ENCODE measurements at regions not wholly inside any gene's neighbourhood (a gene's known extent, or its start where the extent isn't known, plus 50 kb on each side); places are given as distances from the start of the nearest gene placed in this dataset.

GRCh38 chr10:3337741-3338140 lies 165.2 kb upstream of the PITRM1 start:
- TF ChIP-seq CTCF (conservative IDR thresholded peaks at IDR 0.05; ENCODE audit: low read length) (no peak), EZH2phosphoT487 (IDR thresholded peaks at IDR 0.05; ENCODE audit: borderline replicate concordance) (no peak)
